Bone marrow (tissue), 2 donors: ENCODE measurements at regions not wholly inside any gene's neighbourhood (a gene's known extent, or its start where the extent isn't known, plus 50 kb on each side); places are given as distances from the start of the nearest gene placed in this dataset.
A peak's percentile ranks its signal among the peaks of the same experiment; 100 is the strongest.
"Not testable (repeated sequence)": the region's sequence is repeated elsewhere in the genome, so short reads cannot be mapped to it uniquely, and the experiment has no call there.

ENCODE experiments used
- DNase-seq, 2 donors: peaks; one replicate each; lab custom pipeline; 2025; lab: John Stamatoyannopoulos, UW

DNA sequence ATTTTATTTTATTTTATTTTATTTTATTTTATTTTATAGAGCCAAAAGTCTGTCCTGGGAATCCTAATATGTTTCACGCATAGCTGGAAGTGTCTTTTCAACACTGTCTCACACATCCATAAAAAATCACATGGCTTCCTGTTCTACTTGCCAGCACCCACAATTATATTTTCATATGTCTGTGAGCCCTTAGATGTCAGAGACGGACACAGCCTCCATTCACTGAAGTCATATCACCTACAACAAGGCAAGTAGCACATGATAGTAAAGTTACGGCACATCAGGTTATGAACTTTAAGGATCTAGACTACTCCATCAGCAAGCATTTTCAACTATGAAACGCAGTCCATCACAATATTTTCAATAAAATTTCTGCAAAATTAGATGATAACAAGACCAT, 168.4 kb downstream of the ZIC4 start:
- no peak for DNase-seq

DNA sequence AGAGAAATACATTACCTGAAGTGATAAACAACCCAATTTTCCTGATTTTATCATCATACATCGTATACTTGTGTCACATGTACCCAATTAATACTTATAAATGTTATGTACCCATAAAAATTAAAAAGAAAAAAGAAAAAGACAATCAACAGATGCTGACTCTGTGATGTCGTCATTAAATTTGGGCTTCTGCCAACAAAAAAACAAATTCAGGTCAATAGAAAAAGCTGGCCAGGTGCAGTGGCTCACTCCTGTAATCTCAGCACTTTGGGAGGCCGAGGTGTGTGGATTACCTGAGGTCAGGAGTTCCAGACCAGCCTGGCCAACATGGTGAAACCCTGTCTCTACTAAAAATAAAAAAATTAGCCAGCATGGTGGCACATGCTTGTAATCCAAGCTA, 174.4 kb downstream of the ZIC4 start:
- DNase-seq = not testable (repeated sequence)

DNA sequence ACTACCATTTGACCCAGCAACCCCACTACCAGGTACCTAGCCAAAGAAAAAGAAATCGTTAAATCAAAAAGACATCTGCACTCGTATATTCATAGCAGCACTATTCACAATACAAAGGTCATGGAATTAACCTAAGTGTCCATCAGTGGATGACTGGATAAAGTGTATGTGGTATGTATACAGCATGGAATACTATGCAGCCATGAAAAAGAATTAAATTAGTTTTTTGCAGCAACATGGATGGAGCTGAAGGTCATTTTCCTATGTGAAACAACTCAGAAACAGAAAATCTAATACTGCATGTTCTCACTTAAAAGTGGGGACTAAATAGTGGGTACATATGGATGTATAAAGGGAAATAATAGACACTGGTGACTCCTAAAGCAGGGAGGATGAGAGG, 175.2 kb downstream of the ZIC4 start:
- DNase-seq = no peak

DNA sequence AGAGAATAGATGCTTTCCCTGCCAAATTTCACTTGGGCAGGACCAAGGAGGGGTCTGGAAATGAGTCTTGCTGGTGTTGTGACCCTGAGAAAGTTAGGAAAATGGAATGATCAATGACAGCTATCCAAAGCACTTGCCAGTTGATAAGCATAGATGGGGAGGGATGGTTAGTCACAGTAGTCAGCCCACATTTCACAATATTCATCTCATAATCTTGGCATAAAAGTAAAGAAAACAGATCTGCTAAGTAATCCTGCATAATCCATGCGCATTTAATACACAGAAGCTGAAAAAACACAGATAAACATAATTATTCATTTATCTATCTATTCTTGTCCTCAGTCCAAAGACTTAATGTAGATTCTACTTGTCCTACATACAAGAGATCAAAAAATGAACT, 184.1 kb downstream of the ZIC4 start:
- DNase-seq = no peak

DNA sequence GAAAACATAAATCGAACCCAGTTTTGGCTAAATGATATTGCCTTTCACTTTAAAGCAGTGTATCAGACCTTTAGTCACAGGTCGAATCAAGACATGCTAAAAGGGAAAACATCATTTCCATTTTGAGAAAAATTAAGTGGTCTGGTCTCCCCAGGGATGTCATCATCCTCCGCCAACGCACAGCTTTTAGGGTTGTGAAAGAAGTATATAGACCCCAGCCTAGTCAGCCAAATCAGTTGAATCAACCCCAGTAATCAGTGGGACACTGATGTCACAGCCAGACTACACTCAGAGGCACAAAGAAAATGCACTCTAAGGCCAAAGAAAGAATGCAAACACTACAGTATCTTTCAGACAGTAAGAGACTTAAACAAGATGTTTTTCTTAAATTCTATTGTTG, 187.4 kb downstream of the ZIC4 start:
- DNase-seq = no peak

DNA sequence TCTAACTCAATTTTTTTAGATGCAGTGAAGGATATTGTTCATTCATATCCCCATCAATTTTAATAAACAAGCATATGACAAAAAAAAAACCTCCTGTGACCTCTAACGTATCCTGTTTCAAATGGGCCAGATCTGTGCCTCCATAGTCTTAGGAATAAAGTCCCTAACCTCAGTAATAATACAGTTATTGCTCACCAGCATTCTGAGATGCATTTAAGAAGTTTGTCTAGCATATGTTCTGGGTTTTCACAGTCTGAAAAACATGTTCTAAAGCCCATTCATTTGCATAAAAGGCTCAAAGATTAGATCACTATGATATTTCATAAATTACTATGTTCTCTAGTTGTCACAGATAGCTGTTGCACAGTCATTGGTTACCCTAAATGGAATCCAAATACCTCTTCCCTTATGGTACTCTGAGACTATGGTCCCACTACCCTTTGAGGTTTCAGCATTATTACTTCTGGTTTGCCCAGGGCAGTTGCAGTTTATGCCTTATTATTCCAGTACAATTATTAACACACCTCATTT, 190.1 kb downstream of the ZIC4 start:
- no peak for DNase-seq

DNA sequence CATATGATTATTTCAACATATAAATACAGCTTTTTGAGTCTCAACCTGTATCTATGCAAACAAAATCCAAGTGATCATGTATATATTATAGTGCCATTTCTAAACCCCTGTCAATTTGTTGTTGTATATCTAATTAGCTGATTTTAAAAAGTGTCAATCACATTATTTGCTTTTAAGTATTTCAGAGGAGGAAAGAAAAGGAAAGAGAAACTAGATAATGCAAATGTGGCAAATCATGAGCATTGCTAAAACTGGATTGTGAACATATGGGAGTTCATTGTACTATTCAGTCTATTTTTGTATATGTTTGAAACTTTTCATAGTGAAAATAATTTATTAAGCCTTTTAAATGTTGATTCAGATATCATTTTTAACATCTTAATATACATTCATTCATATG, 190.7 kb downstream of the ZIC4 start:
- no peak for DNase-seq

DNA sequence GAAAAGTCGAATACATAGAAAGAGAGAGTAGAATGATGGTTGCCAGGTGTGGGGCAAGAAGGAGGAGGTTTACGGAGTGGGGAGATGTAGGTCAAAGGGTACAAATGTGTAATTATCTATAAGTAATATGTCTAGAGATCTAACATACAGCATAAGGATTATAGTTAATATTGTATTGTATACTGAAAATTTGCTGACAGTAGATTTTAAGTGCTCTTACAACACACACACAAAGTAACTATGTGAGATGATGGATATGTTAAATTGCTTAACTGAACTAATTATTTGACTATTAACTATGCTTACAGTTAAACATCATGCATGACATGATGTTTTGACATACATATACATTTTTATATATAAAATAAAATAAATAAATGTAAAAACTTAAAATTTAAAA, 192.7 kb downstream of the ZIC4 start:
- no peak for DNase-seq

DNA sequence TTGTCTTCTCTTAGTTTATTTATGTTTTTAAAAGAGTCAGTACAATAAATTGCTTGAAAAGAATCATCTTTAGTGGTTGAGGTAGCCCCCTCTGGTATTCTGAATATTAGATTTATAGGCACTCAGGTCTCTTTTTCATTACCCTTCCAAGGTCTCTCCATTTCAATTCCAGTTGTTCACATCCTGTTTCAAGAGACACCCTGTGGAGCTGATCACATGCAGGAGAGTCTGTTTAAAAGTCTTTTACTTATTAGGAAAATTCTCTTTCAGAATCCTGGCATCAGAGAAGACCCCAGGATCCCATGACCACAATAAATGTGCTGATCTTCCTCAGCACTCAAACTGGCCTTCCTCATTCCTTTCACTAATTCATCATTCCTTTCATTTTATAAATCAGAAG, 195.7 kb downstream of the ZIC4 start:
- no peak for DNase-seq

DNA sequence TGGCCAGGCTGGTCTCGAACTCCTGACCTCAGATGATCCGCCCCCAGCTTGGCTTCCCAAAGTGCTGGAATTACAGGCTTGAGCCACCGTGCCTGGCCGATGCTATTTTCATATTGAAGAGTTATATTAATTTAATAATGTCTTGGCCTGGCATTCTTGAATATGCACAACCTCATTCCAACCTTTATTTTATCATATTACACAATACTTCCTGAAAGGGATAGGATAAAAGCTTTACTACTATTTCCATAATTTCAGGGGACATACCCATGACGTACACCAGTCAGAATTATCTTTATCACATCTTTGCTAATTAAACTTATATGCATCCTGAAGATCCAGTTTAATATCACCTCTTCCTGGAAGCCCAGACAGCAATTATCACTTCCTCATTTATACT, 205.3 kb downstream of the ZIC4 start:
- no peak for DNase-seq

DNA sequence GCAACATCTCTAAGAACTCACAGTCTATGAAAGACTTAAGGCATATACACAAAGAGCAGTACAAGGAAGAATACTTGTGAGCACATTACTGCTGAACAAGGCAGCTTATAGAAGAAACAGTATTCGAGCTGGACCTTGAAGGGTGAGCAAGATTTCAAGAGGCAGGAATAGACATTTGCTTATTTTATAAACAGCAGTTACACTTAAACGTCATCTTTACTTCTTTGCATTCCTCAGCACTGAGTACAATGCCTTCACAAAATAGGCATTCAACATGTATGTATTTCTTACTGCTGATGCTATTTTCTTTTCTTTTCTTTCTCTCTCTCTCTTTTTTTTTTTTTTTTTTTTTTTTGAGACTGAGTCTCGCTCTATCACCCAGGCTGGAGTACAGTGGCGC, 205.8 kb downstream of the ZIC4 start:
- DNase-seq = no peak

DNA sequence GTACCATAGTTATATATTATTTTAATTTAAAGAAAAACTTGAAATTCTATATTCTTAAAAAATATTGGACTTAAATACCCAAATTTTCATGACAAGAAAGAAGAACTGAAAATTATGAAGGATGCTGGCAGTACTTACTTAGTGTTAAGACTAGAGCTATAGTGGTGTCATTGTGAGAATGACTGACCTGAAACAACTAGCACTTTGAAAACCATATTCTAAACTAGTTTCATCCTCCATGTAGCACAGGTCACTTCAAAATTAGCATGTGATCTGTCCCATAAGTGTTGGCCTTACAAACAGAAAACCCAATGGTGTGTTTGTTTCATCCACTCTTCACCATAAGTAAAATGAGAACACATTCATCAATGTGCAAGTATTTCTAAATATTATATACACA, 208.6 kb downstream of the ZIC4 start:
- DNase-seq = no peak

DNA sequence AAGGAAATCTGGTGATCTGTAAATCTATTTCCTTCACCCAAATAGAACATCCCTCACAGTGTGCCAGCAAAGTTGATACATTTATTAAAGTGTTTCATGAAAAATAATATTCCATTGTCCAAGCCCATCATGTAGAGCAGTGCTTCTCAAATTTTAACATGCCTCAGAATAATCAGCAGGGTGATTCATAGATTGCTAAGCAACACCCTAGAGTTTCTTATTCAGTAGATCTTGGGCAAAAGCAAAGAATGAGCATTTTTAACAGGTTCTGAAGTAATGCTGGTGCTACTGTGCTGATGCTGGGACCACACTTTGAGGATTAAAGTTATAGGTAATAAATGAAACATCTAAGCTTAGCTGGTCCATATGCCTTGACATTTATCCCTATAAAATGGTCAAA, 210.5 kb downstream of the ZIC4 start:
- DNase-seq = no peak

DNA sequence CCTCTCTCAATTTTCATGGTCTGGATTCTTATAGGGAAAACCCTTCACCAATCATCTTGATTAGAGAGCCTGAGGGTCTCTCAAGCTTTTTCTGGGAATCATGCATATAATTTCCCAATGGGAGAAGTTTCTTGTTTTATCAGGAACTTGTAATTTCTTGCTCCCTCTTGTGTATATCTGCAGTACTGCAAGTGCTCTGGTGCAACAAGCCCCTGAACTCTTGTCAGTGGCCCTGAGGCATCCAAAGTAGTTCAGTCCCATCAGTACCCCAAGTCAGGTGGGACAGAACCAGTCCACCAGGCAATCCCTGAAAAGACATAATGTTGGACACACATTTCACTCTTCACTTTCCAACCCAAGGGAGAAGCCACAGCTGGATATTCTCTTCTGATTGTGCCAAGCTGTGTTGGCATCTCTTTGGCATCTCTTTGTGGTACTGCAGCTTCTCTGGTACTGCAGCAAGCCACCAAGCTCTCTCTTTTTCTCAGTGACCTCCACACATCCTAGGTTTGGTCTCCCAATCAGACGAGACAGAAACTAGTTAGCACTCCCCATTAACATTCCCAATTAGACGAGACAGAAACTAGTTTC, 214.5 kb downstream of the ZIC4 start:
- DNase-seq = no peak

DNA sequence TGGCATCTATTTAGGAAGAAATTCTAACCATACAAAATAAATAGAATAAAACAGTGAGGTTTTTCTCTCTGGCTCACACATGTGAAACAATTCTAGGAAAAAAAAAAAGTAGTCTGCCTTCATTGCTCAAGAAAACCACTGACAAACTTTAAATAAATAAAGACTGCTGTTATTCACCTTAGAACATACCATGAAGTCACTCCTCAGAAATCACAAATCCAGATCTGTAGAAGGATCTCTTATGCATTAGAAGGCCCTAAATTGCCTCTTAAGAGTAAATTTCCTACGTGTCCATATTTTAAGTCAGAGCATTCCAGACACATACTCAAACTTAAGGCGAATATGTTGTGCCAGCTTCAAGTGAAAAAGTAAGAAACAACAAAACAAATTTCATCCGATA, 217.3 kb downstream of the ZIC4 start:
- no peak for DNase-seq

DNA sequence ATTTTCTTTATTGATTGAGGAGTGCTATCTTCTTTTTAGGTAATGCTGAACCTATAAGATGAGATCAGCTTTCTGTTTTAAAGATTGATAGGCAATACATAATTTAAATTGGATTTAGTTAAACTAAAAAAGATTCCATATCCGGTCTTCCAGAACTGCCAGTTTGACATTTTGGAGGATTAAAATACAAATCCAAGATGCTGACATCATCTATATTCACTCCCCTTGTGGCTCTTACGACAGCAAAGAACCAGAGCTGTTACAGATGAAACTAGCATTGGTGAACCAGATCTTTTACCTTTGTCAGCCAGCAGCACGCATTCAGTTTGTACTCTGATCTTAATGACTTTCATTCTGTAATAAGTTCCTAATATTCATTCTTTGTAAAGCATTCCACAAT, 218.7 kb downstream of the ZIC4 start:
- no peak for DNase-seq

DNA sequence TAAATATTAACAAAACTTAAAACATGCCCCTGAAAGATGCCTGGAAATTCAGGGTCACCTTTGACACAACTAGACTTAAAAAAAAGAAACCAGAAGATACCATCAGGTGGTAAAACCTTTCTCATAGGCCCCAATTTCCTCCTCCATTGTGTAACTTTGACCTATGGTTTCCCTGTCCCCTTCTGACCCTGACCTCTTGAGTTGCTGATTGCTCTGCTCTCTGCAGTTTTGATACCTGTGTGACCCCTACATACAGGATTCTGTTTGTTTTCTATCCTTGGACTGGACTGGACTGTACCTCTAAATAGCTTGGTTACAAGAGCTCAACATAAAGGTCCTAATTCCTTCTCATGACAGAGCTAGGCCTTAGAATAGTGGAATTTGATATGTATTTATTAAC, 220.6 kb downstream of the ZIC4 start:
- DNase-seq = no peak

DNA sequence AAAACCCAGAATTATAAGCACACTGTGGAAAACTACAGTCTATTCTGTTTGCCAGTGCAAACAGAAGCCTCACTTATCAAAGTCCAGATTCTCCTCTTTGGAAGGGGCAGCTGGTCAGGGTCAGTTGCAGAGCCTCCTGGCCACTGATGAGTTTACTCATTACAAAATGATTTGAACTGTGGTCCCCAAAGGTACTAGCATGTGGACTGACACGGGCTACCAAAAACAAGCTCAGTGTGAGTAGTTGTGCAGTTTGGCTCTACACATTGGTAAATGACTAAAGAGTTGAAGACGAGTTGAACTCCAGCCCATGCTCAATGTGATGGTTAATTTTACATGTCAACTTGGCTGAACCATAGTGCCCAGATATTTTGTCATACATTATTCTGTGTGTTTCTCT, 221.5 kb downstream of the ZIC4 start:
- peak in 1 of 2 donors; percentile 0 for DNase-seq

DNA sequence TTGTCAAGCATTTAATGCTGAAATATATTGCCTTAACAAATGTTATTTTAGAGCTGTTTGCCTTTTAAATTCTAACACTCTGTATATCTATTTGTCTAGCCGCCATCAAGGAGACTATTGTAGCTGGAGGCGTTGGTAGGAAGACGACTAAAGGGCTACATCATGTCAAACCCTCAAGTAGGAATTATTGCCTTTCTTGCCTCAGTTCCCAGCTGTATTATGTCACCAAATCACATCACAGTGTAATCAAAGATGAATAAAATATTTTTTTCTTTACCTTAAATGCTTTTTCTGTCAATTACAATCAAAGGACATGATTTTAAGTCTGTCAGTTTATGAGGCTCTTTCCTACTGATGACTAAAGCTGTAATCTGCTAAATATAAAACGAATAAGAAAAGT, 233.1 kb downstream of the ZIC4 start:
- no peak for DNase-seq

DNA sequence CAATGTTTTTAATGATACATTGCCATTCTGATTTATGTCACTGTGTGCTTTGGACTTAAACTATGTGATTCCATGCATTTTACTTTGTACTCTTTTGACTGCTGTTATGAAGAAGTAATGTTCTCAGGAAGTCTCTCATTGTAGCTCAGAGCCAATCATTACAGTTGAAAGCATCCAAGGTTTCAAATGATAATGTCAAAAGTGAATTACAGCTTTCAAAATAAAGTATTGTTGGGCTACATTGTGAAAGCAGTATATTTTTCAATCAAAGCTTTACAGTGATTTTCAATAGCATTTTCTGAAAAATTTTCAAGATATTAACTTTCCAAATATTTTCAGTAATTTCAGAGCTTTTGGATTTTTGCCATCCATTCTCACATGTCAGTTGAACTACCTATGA, 243.6 kb downstream of the ZIC4 start:
- no peak for DNase-seq

DNA sequence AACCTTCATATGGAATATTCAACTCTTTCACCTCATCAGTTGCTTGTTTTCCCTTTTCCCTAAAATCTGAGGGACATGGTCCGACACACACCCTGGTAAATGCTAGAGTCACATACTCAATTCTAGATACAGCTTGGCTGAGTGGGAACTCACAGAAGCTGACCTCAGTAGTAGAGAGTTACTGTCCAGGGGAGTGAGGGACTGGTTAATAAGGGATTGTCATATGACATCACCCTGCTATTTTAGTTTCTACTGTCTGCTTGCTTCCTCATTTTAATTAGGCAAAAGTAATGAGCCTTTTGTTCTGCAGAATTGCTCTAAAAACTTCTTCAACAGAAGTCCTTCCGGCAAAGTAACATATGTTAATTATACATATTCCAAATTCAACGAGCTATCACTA, 244.5 kb downstream of the ZIC4 start:
- DNase-seq = no peak

DNA sequence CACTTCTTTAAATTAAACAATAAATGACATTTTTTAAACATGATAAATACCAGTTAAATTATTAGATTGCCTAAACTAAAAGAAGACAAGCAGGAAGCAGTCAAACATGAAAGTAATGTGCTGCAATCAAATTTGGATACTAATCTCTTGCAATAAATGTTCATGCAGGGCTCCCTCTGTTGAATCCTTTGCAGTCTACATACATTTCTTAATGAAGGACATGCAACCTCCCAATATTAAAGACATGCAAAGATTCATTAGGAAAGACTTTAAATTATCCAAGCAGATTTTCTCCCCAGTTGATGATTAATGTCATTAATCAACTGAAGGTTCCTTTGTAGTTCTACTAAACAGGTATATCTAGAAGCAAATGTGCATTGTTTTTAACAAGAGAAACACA, 245.4 kb downstream of the ZIC4 start:
- DNase-seq = no peak

DNA sequence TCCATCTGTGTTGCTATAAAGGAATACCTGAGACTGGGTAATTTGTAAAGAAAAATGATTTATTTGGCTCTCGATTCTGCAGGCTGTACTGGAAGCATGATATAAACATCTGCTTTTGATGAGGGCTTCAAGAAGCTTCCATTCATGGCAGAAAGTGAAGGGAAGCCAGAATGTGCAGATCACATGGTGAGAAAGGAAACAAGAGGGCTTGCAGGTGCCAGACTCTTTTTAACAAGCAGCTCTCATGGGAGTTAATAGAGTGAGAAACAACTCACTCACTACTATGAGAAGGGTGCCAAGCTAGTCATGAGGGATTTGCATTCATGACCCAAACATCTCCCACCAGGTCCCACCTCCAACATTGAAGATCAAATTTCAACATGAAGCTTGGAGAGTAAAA, 247.2 kb downstream of the ZIC4 start:
- no peak for DNase-seq

DNA sequence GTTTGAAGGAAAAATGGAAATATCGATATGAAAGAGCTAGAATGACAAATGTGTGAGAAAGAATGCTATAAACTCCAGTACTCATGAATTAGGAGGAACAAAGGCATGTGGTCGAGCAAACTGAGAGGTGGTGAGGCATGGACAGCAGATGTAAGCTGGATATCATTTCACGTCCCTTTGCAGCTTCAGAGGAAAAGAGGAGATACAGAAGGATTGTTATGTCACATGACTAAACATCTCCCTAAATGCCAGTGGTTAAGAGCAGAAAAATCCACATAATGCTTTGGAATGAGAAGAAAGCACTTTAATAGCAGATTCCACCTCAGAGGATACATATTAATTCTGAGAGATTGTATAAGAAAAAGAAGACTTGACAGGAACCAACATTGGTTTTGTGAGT, 248.7 kb downstream of the ZIC4 start:
- DNase-seq = no peak

DNA sequence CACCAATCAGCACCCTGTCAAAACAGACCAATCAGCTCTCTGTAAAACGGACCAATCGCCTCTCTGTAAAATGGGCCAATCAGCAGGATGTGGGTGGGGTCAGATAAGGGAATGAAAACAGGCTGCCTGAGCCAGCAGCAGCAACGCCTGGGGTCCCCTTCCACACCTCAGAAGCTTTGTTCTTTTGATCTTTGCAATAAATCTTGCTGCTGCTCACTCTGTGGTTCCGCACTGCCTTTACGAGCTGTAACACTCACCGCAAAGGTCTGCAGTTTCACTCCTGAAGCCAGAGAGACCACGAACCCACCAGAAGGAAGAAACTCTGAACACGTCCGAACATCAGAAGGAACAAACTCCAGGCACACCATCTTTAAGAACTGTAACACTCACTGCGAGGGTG, 251.4 kb downstream of the ZIC4 start:
- not testable (repeated sequence) for DNase-seq
